Dedifferentiated amniotic fluid mesenchymal stem cell (primary cell): ENCODE measurements at regions not wholly inside any gene's neighbourhood (a gene's known extent, or its start where the extent isn't known, plus 50 kb on each side); places are given as distances from the start of the nearest gene placed in this dataset.
"Not testable (repeated sequence)": the region's sequence is repeated elsewhere in the genome, so short reads cannot be mapped to it uniquely, and the experiment has no call there.

ENCODE experiments used
- DNase-seq: peaks from one replicate; pipeline ENCODE4 v3.0.0-alpha.2; 2016; ENCODE audit errors: extremely low spot score

- not testable (repeated sequence) for DNase-seq
These were observed 89.0 kb upstream of the RANBP6 start for GRCh38 chr9:6104406-6104805.

- DNase-seq = not testable (repeated sequence)
These were observed 88.5 kb upstream of the RANBP6 start for GRCh38 chr9:6103911-6104310.

GRCh38 chr9:6102336-6102987, 87.0 kb upstream of the RANBP6 start:
- not testable (repeated sequence) for DNase-seq

- not testable (repeated sequence) for DNase-seq
These were observed 86.3 kb upstream of the RANBP6 start for GRCh38 chr9:6101725-6102124.

- DNase-seq = not testable (repeated sequence)
These were observed 83.9 kb upstream of the RANBP6 start for GRCh38 chr9:6099346-6099745.

- DNase-seq = no peak
These were observed 83.0 kb upstream of the RANBP6 start for GRCh38 chr9:6098431-6098830.

GRCh38 chr9:6096821-6097220, 81.4 kb upstream of the RANBP6 start:
- DNase-seq = no peak

- no peak for DNase-seq
These were observed 75.1 kb upstream of the RANBP6 start for GRCh38 chr9:6090277-6091210.

GRCh38 chr9:6089300-6089699, 73.9 kb upstream of the RANBP6 start:
- DNase-seq = no peak

GRCh38 chr9:6086006-6086655, 70.7 kb upstream of the RANBP6 start:
- no peak for DNase-seq

GRCh38 chr9:6080154-6080716, 64.8 kb upstream of the RANBP6 start:
- DNase-seq = peak; percentile 85

- DNase-seq = no peak
These were observed 64.0 kb upstream of the RANBP6 start for GRCh38 chr9:6079386-6079785.

GRCh38 chr9:6078382-6079105, 63.1 kb upstream of the RANBP6 start:
- no peak for DNase-seq

GRCh38 chr9:6076851-6077250, 61.4 kb upstream of the RANBP6 start:
- no peak for DNase-seq

GRCh38 chr9:6073731-6074130, 58.3 kb upstream of the RANBP6 start:
- no peak for DNase-seq

GRCh38 chr9:6072865-6073264, 57.4 kb upstream of the RANBP6 start:
- DNase-seq = no peak

- DNase-seq = no peak
These were observed 57.0 kb upstream of the RANBP6 start for GRCh38 chr9:6072453-6072852.

GRCh38 chr9:6068983-6069382, 53.6 kb upstream of the RANBP6 start:
- DNase-seq = no peak

- DNase-seq = no peak
These were observed 52.0 kb upstream of the RANBP6 start for GRCh38 chr9:6067426-6067825.
